ENCODE measurements at regions not wholly inside any gene's neighbourhood (a gene's known extent, or its start where the extent isn't known, plus 50 kb on each side); places are given as distances from the start of the nearest gene placed in this dataset.

- no peak overlapping the region for H3K27ac ChIP-seq (ENCODE audit: low read depth, low read length, severe bottlenecking)
- WGBS, 2 experiments (ENCODE audit: insufficient coverage in 2 of 2) = no CpG with 5 or more reads among the region's 1 CpG
- H3K36me3 ChIP-seq (ENCODE audit: control insufficient read depth, insufficient read depth, low read length) = no peaks in the 10 kb centered on the region
- H3K4me3 ChIP-seq (ENCODE audit: extremely low read depth, insufficient read depth, low read length, poor library complexity, severe bottlenecking) = no peak overlapping the region
- H3K9me3 ChIP-seq (ENCODE audit: control insufficient read depth, low read length) = no peaks in the 10 kb centered on the region
- H3K4me1 ChIP-seq (ENCODE audit: control insufficient read depth, insufficient read depth, low read length, poor library complexity, severe bottlenecking) = no peaks in the 10 kb centered on the region
These were observed 166.8 kb downstream of the FTCDNL1 start for GRCh38 chr2:199684168-199684567.

- no peaks in the 10 kb centered on the region for H3K4me1 ChIP-seq (ENCODE audit: control insufficient read depth, insufficient read depth, low read length, poor library complexity, severe bottlenecking)
- H3K27ac ChIP-seq (ENCODE audit: low read depth, low read length, severe bottlenecking) = no peak overlapping the region
- WGBS, 2 experiments (ENCODE audit: insufficient coverage in 2 of 2) = 88% methylated on average over 1 of the region's 1 CpG; no CpG with 5 or more reads in 1 of the 2 experiments
These were observed 169.0 kb downstream of the FTCDNL1 start for GRCh38 chr2:199682001-199682400.

GRCh38 chr2:199680482-199680881 lies 170.5 kb downstream of the FTCDNL1 start:
- Histone ChIP-seq H3K4me3 (ENCODE audit: extremely low read depth, insufficient read depth, low read length, poor library complexity, severe bottlenecking) (no peak overlapping the region), H3K36me3 (ENCODE audit: control insufficient read depth, insufficient read depth, low read length) (no peaks in the 10 kb centered on the region), H3K9me3 (ENCODE audit: control insufficient read depth, low read length) (no peaks in the 10 kb centered on the region), H3K4me1 (ENCODE audit: control insufficient read depth, insufficient read depth, low read length, poor library complexity, severe bottlenecking) (no peaks in the 10 kb centered on the region), H3K27ac (ENCODE audit: low read depth, low read length, severe bottlenecking) (no peak overlapping the region)
- 94% methylated on average over 2 of the region's 4 CpGs; no CpG with 5 or more reads in 1 of the 2 experiments for WGBS, 2 experiments (ENCODE audit: insufficient coverage in 2 of 2)

More at GRCh38 chr2:199682001-199682400, 169.0 kb downstream of the FTCDNL1 start:
- no peaks in the 10 kb centered on the region for H3K36me3 ChIP-seq (ENCODE audit: control insufficient read depth, insufficient read depth, low read length)
- H3K4me3 ChIP-seq (ENCODE audit: extremely low read depth, insufficient read depth, low read length, poor library complexity, severe bottlenecking) = no peak overlapping the region
- no peaks in the 10 kb centered on the region for H3K9me3 ChIP-seq (ENCODE audit: control insufficient read depth, low read length)

- Histone ChIP-seq H3K4me1 (ENCODE audit: control insufficient read depth, insufficient read depth, low read length, poor library complexity, severe bottlenecking) (no peaks in the 10 kb centered on the region), H3K9me3 (ENCODE audit: control insufficient read depth, low read length) (no peaks in the 10 kb centered on the region), H3K36me3 (ENCODE audit: control insufficient read depth, insufficient read depth, low read length) (no peaks in the 10 kb centered on the region), H3K27ac (ENCODE audit: low read depth, low read length, severe bottlenecking) (no peak overlapping the region), H3K4me3 (ENCODE audit: extremely low read depth, insufficient read depth, low read length, poor library complexity, severe bottlenecking) (no peak overlapping the region)
- WGBS, 2 experiments (ENCODE audit: insufficient coverage in 2 of 2) = 100% methylated on average over 1 of the region's 1 CpG
These were observed 171.1 kb downstream of the FTCDNL1 start for GRCh38 chr2:199679883-199680282.

GRCh38 chr2:199677881-199678280 lies 173.1 kb downstream of the FTCDNL1 start:
- Histone ChIP-seq H3K36me3 (ENCODE audit: control insufficient read depth, insufficient read depth, low read length) (no peaks in the 10 kb centered on the region), H3K4me3 (ENCODE audit: extremely low read depth, insufficient read depth, low read length, poor library complexity, severe bottlenecking) (no peak overlapping the region)
- WGBS, 2 experiments (ENCODE audit: insufficient coverage in 2 of 2) = 80% methylated on average over 1 to 2 of the region's 4 CpGs

GRCh38 chr2:199668645-199669044 lies 182.3 kb downstream of the FTCDNL1 start:
- Histone ChIP-seq H3K27ac (ENCODE audit: low read depth, low read length, severe bottlenecking) (no peak overlapping the region), H3K36me3 (ENCODE audit: control insufficient read depth, insufficient read depth, low read length) (no peaks in the 10 kb centered on the region), H3K9me3 (ENCODE audit: control insufficient read depth, low read length) (no peaks in the 10 kb centered on the region), H3K4me3 (ENCODE audit: extremely low read depth, insufficient read depth, low read length, poor library complexity, severe bottlenecking) (no peak overlapping the region), H3K4me1 (ENCODE audit: control insufficient read depth, insufficient read depth, low read length, poor library complexity, severe bottlenecking) (no peaks in the 10 kb centered on the region)
- WGBS, 2 experiments (ENCODE audit: insufficient coverage in 2 of 2) = 86 to 92% methylated on average over 1 to 2 of the region's 3 CpGs

More at GRCh38 chr2:199677881-199678280, 173.1 kb downstream of the FTCDNL1 start:
- H3K27ac ChIP-seq (ENCODE audit: low read depth, low read length, severe bottlenecking) = no peak overlapping the region
- no peaks in the 10 kb centered on the region for H3K9me3 ChIP-seq (ENCODE audit: control insufficient read depth, low read length)
- H3K4me1 ChIP-seq (ENCODE audit: control insufficient read depth, insufficient read depth, low read length, poor library complexity, severe bottlenecking) = no peaks in the 10 kb centered on the region

- H3K9me3 ChIP-seq (ENCODE audit: control insufficient read depth, low read length) = no peaks in the 10 kb centered on the region
- H3K4me3 ChIP-seq (ENCODE audit: extremely low read depth, insufficient read depth, low read length, poor library complexity, severe bottlenecking) = no peak overlapping the region
- no peaks in the 10 kb centered on the region for H3K4me1 ChIP-seq (ENCODE audit: control insufficient read depth, insufficient read depth, low read length, poor library complexity, severe bottlenecking)
- H3K36me3 ChIP-seq (ENCODE audit: control insufficient read depth, insufficient read depth, low read length) = no peaks in the 10 kb centered on the region
- no peak overlapping the region for H3K27ac ChIP-seq (ENCODE audit: low read depth, low read length, severe bottlenecking)
- WGBS, 2 experiments (ENCODE audit: insufficient coverage in 2 of 2) = 90% methylated on average over 2 of the region's 6 CpGs; no CpG with 5 or more reads in 1 of the 2 experiments
These were observed 187.8 kb downstream of the FTCDNL1 start for GRCh38 chr2:199663157-199663556.

GRCh38 chr2:199662255-199662654 lies 188.7 kb downstream of the FTCDNL1 start:
- Histone ChIP-seq H3K9me3 (ENCODE audit: control insufficient read depth, low read length) (no peaks in the 10 kb centered on the region), H3K4me3 (ENCODE audit: extremely low read depth, insufficient read depth, low read length, poor library complexity, severe bottlenecking) (no peak overlapping the region), H3K36me3 (ENCODE audit: control insufficient read depth, insufficient read depth, low read length) (no peaks in the 10 kb centered on the region), H3K27ac (ENCODE audit: low read depth, low read length, severe bottlenecking) (no peak overlapping the region), H3K4me1 (ENCODE audit: control insufficient read depth, insufficient read depth, low read length, poor library complexity, severe bottlenecking) (no peaks in the 10 kb centered on the region)
- WGBS, 2 experiments (ENCODE audit: insufficient coverage in 2 of 2) = 80 to 82% methylated on average over 6 to 8 of the region's 8 CpGs

- Histone ChIP-seq H3K36me3 (ENCODE audit: control insufficient read depth, insufficient read depth, low read length) (no peaks in the 10 kb centered on the region), H3K4me3 (ENCODE audit: extremely low read depth, insufficient read depth, low read length, poor library complexity, severe bottlenecking) (no peak overlapping the region), H3K9me3 (ENCODE audit: control insufficient read depth, low read length) (no peaks in the 10 kb centered on the region), H3K4me1 (ENCODE audit: control insufficient read depth, insufficient read depth, low read length, poor library complexity, severe bottlenecking) (no peaks in the 10 kb centered on the region), H3K27ac (ENCODE audit: low read depth, low read length, severe bottlenecking) (no peak overlapping the region)
- 93 to 96% methylated on average over 13 to 14 of the region's 15 CpGs for WGBS, 2 experiments (ENCODE audit: insufficient coverage in 2 of 2)
These were observed 190.8 kb downstream of the FTCDNL1 start for GRCh38 chr2:199660167-199660566.

- WGBS, 2 experiments (ENCODE audit: insufficient coverage in 2 of 2) = 9% methylated on average over 22 to 31 of the region's 39 CpGs
- Histone ChIP-seq H3K4me1 (ENCODE audit: control insufficient read depth, insufficient read depth, low read length, poor library complexity, severe bottlenecking) (no peaks in the 10 kb centered on the region), H3K4me3 (ENCODE audit: extremely low read depth, insufficient read depth, low read length, poor library complexity, severe bottlenecking) (peak overlapping the region; percentile 17), H3K36me3 (ENCODE audit: control insufficient read depth, insufficient read depth, low read length) (no peaks in the 10 kb centered on the region), H3K9me3 (ENCODE audit: control insufficient read depth, low read length) (no peaks in the 10 kb centered on the region), H3K27ac (ENCODE audit: low read depth, low read length, severe bottlenecking) (no peak overlapping the region)
These were observed 191.8 kb downstream of the FTCDNL1 start for GRCh38 chr2:199659207-199659606.

- no CpG with 5 or more reads among the region's 2 CpGs for WGBS, 2 experiments (ENCODE audit: insufficient coverage in 2 of 2)
- H3K27ac ChIP-seq (ENCODE audit: low read depth, low read length, severe bottlenecking) = no peak overlapping the region
- H3K36me3 ChIP-seq (ENCODE audit: control insufficient read depth, insufficient read depth, low read length) = no peaks in the 10 kb centered on the region
- no peaks in the 10 kb centered on the region for H3K4me1 ChIP-seq (ENCODE audit: control insufficient read depth, insufficient read depth, low read length, poor library complexity, severe bottlenecking)
- H3K4me3 ChIP-seq (ENCODE audit: extremely low read depth, insufficient read depth, low read length, poor library complexity, severe bottlenecking) = no peak overlapping the region
- no peaks in the 10 kb centered on the region for H3K9me3 ChIP-seq (ENCODE audit: control insufficient read depth, low read length)
These were observed 188.7 kb upstream of the SATB2 start for GRCh38 chr2:199646439-199646838.

All from mesodermal cell (in vitro differentiated cells).